ENCODE measurements at regions not wholly inside any gene's neighbourhood (a gene's known extent, or its start where the extent isn't known, plus 50 kb on each side); places are given as distances from the start of the nearest gene placed in this dataset.
"Not testable (repeated sequence)": the region's sequence is repeated elsewhere in the genome, so short reads cannot be mapped to it uniquely, and the experiment has no call there.

DNA sequence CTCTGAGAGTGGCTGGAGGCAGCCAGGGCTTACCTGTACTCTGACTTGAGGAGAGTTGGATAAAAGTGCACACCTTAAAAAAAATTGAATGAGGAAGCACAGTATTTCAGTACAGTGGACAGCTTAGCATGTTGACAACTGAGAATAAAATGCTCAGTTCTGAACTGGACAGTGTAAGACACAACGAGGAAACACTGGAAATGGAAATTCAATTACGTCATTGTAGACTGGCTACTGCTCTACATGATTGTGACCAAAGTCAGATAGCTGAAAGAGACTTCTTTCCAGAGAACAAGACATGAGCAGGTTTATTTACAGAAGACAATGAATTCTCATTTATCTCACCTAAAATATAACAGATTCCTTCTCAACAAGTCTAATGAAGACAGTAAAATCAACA lies 100.1 kb downstream of the CCDC74A start:
- ATAC-seq (ENCODE audit: low read depth in 2 of 2); H3K27ac Mint-ChIP-seq; H3K4me1 Mint-ChIP-seq; H3K27me3 Mint-ChIP-seq; H3K4me1 ChIP-seq (ENCODE audit: control insufficient read depth, insufficient read depth, low read length, poor library complexity, severe bottlenecking); H3K4me3 Mint-ChIP-seq; H3K36me3 Mint-ChIP-seq; H3K36me3 ChIP-seq (ENCODE audit: control insufficient read depth, insufficient read depth, low read length); H3K9me3 Mint-ChIP-seq; H3K9me3 ChIP-seq (ENCODE audit: control insufficient read depth in 2 of 2, low read length in 2 of 2); DNase-seq; H3K4me3 ChIP-seq (ENCODE audit: low read depth, low read length); H3K27me3 ChIP-seq (ENCODE audit: control insufficient read depth, insufficient read depth, low read length); H3K27ac ChIP-seq (ENCODE audit: insufficient read depth, low read length, poor library complexity, severe bottlenecking): not testable (repeated sequence)

DNA sequence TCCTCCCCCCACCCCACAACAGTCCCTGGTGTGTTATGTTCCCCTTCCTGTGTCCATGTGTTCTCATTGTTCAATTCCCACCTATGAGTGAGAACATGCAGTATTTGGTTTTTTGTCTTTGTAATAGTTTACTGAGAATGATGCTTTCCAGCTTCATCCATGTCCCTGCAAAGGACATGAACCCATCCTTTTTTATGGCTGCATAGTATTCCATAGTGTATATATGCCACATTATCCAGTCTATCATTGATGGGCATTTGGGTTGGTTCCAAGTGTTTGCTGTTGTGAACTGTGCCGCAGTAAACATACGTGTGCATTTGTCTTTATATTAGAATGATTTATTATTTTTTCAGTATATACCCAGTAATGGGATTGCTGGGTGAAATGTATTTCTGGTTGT lies 104.0 kb downstream of the CCDC74A start:
- H3K27ac Mint-ChIP-seq; H3K4me1 ChIP-seq (ENCODE audit: control insufficient read depth, insufficient read depth, low read length, poor library complexity, severe bottlenecking); ATAC-seq (ENCODE audit: low read depth in 2 of 2); H3K4me1 Mint-ChIP-seq; H3K9me3 ChIP-seq (ENCODE audit: control insufficient read depth in 2 of 2, low read length in 2 of 2); H3K9me3 Mint-ChIP-seq; H3K4me3 Mint-ChIP-seq; H3K27me3 ChIP-seq (ENCODE audit: control insufficient read depth, insufficient read depth, low read length); H3K27me3 Mint-ChIP-seq; DNase-seq; H3K36me3 ChIP-seq (ENCODE audit: control insufficient read depth, insufficient read depth, low read length); H3K27ac ChIP-seq (ENCODE audit: insufficient read depth, low read length, poor library complexity, severe bottlenecking); H3K4me3 ChIP-seq (ENCODE audit: low read depth, low read length); H3K36me3 Mint-ChIP-seq: not testable (repeated sequence)

DNA sequence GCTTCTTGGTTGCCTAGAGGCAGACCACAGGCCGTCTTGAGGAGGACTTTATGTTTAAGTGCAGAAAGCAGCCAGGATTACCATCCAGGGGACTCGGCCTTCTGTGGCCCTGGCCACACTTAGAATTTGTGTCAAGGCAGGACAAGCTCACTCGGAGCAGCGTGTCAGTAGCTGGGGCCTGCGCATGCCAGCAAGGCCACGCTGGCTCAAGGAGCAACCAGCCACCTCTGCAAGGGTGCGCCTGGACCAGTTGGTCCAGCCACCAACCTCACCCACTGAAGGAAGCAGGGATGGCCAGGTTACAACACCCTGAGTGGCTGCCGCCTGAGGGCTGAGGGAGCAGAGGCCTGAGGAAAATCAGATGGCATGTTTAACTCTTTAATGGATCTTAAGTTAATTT lies 105.7 kb downstream of the CCDC74A start:
- H3K27me3 Mint-ChIP-seq; H3K27ac ChIP-seq (ENCODE audit: insufficient read depth, low read length, poor library complexity, severe bottlenecking); H3K27me3 ChIP-seq (ENCODE audit: control insufficient read depth, insufficient read depth, low read length); ATAC-seq (ENCODE audit: low read depth in 2 of 2); H3K4me3 Mint-ChIP-seq; H3K36me3 ChIP-seq (ENCODE audit: control insufficient read depth, insufficient read depth, low read length); H3K36me3 Mint-ChIP-seq; H3K9me3 Mint-ChIP-seq; DNase-seq; H3K27ac Mint-ChIP-seq; H3K9me3 ChIP-seq (ENCODE audit: control insufficient read depth in 2 of 2, low read length in 2 of 2); H3K4me1 ChIP-seq (ENCODE audit: control insufficient read depth, insufficient read depth, low read length, poor library complexity, severe bottlenecking); H3K4me1 Mint-ChIP-seq; H3K4me3 ChIP-seq (ENCODE audit: low read depth, low read length): not testable (repeated sequence)

DNA sequence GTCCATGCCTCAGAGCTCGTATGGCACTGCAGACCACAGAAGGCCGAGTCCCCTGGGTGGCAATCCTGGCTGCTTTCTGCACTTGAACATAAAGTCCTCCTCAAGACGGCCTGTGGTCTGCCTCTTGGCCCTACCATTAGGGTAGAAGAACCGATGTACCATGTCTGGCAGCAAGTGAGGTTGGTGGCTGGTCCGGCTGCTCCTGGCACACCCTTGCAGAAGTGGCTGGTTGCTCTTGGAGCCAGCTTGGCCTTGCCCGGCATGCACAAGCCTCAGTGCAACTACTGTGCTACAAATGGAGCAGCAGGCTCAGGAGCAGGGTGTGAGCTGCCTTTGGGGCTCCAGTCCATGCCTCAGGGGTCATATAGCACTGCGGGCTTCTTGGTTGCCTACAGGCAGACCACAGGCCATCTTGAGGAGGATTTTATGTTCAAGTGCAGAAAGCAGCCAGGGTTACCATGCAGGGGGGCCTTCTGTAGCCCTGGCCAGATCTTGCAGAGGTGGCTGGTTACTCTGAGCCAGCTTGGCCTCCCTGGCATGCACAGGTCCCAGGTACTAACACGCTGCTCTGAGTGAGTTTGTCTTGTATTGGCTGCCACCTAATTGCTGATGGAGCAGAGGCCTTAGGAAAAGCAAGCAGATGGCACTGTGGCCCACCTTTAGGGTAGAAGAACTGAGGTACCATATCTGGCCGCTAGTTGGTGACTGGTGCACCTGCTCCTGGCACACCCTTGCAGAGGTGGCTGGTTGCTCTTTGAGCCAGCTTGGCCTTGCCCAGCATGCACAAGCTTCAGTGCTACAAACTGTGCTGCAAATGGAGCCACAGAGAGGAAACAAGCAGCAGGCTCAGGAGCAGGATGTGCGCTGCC lies 106.4 kb downstream of the CCDC74A start:
- H3K4me1 ChIP-seq (ENCODE audit: control insufficient read depth, insufficient read depth, low read length, poor library complexity, severe bottlenecking); H3K27ac ChIP-seq (ENCODE audit: insufficient read depth, low read length, poor library complexity, severe bottlenecking); H3K27me3 Mint-ChIP-seq; H3K36me3 Mint-ChIP-seq; H3K9me3 ChIP-seq (ENCODE audit: control insufficient read depth in 2 of 2, low read length in 2 of 2); ATAC-seq (ENCODE audit: low read depth in 2 of 2); H3K4me1 Mint-ChIP-seq; H3K4me3 Mint-ChIP-seq; DNase-seq; H3K27me3 ChIP-seq (ENCODE audit: control insufficient read depth, insufficient read depth, low read length); H3K9me3 Mint-ChIP-seq; H3K36me3 ChIP-seq (ENCODE audit: control insufficient read depth, insufficient read depth, low read length); H3K4me3 ChIP-seq (ENCODE audit: low read depth, low read length); H3K27ac Mint-ChIP-seq: not testable (repeated sequence)

DNA sequence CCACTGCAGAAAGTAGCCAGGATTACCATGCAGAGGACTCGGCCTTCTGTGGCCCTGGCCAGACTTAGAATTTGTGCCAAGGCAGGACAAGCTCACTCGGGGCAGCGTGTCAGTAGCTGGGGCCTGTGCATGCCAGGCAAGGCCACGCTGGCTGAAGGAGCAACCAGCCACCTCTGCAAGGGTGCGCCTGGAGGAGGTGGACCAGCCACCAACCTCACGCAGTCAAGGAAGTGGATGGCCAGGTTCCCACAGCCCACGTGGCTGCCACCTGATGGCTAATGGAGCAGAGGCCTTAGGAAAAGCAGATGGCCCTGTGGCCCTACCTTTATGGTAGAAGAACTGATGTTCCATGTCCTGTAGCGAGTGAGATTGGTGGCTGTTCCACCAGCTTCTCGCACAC lies 107.9 kb downstream of the CCDC74A start:
- Histone ChIP-seq H3K9me3 (ENCODE audit: control insufficient read depth in 2 of 2, low read length in 2 of 2) (no peaks in the 10 kb centered on the region), H3K27ac (ENCODE audit: insufficient read depth, low read length, poor library complexity, severe bottlenecking) (no peak overlapping the region), H3K4me1 (ENCODE audit: control insufficient read depth, insufficient read depth, low read length, poor library complexity, severe bottlenecking) (no peaks in the 10 kb centered on the region), H3K4me3 (ENCODE audit: low read depth, low read length) (no peak overlapping the region), H3K27me3 (ENCODE audit: control insufficient read depth, insufficient read depth, low read length) (peaks cover 2% of the 10 kb centered on the region), H3K36me3 (ENCODE audit: control insufficient read depth, insufficient read depth, low read length) (no peaks in the 10 kb centered on the region)
- DNase-seq (no peak), ATAC-seq (ENCODE audit: low read depth in 2 of 2) (no peak)
- Mint-ChIP-seq H3K27ac (no peak overlapping the region), H3K4me1 (no peaks in the 10 kb centered on the region), H3K27me3 (peaks cover 8% of the 10 kb centered on the region), H3K36me3 (no peaks in the 10 kb centered on the region), H3K9me3 (peaks cover 0 to 2% (median 0%) of the 10 kb centered on the region in 7 donors), H3K4me3 (no peak overlapping the region)

DNA sequence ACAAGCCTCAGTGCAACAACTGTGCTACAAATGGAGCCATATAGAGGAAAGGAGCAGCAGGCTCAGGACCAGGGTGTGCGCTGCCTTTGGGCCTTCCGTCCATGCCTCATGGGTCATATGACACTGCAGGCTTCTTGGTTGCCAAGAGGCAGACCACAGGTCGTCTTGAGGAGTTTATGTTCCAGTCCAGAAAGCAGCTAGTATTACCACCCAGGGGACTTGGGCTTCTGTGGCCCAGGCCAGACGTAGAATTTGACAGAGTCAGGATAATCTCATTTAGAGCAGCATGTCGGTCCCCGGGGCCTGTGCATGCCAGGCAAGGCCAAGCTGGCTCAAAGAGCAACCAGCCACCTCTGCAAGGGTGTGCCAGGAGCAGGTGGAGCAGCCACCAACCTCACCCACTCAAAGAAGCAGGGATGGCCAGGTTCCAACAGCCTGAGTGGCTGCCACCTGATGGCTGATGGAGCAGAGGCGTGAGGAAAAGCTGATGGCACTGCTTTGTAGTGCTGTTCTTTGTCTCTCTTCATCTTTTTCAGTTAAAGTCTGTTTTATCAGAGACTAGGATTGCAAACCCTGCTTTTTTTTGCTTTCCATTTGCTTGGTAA lies 109.1 kb downstream of the CCDC74A start:
- H3K4me3 Mint-ChIP-seq; ATAC-seq (ENCODE audit: low read depth in 2 of 2); H3K36me3 ChIP-seq (ENCODE audit: control insufficient read depth, insufficient read depth, low read length); DNase-seq; H3K9me3 Mint-ChIP-seq; H3K27ac ChIP-seq (ENCODE audit: insufficient read depth, low read length, poor library complexity, severe bottlenecking); H3K36me3 Mint-ChIP-seq; H3K27me3 ChIP-seq (ENCODE audit: control insufficient read depth, insufficient read depth, low read length); H3K9me3 ChIP-seq (ENCODE audit: control insufficient read depth in 2 of 2, low read length in 2 of 2); H3K27ac Mint-ChIP-seq; H3K4me3 ChIP-seq (ENCODE audit: low read depth, low read length); H3K4me1 Mint-ChIP-seq; H3K4me1 ChIP-seq (ENCODE audit: control insufficient read depth, insufficient read depth, low read length, poor library complexity, severe bottlenecking): not testable (repeated sequence)
- H3K27me3 Mint-ChIP-seq, result peaks cover 18% of the 10 kb centered on the region

DNA sequence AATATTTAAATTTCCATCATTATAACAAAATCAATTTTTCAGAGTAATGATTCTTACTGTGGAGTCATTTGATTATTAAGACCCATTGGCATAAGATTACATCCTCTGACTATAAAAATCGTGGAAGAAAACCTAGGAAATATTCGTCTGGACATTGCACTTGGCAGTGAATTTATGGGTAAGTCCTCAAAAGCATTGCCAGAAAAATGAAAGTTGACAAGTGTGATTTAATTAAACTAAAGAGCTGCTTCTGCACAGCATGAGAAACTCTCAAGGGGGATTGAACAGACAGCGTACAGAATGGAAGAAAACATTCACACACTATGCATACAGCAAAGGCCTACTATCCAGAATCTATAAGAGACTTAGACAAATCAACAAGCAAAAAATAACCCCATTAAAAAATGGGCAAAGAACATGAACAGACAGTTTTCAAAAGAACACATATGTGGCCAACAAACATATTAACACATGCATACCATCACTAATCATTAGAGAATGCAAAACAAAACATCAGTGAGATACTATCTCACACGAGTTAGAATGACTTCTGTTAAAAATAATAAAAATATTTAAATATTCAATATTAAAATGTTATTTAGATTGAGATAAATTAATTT lies 111.4 kb downstream of the CCDC74A start:
- H3K27ac Mint-ChIP-seq; H3K36me3 ChIP-seq (ENCODE audit: control insufficient read depth, insufficient read depth, low read length); H3K4me3 Mint-ChIP-seq; ATAC-seq (ENCODE audit: low read depth in 2 of 2); H3K9me3 Mint-ChIP-seq; H3K4me3 ChIP-seq (ENCODE audit: low read depth, low read length); DNase-seq; H3K9me3 ChIP-seq (ENCODE audit: control insufficient read depth in 2 of 2, low read length in 2 of 2); H3K36me3 Mint-ChIP-seq; H3K27me3 ChIP-seq (ENCODE audit: control insufficient read depth, insufficient read depth, low read length); H3K4me1 ChIP-seq (ENCODE audit: control insufficient read depth, insufficient read depth, low read length, poor library complexity, severe bottlenecking); H3K27ac ChIP-seq (ENCODE audit: insufficient read depth, low read length, poor library complexity, severe bottlenecking); H3K4me1 Mint-ChIP-seq: not testable (repeated sequence)
- peaks cover 27% of the 10 kb centered on the region for H3K27me3 Mint-ChIP-seq
